GM12864 (cell line): ENCODE measurements at regions not wholly inside any gene's neighbourhood (a gene's known extent, or its start where the extent isn't known, plus 50 kb on each side); places are given as distances from the start of the nearest gene placed in this dataset.

Experiments used
- DNase-seq: peaks from one replicate; pipeline ENCODE4 v3.0.0-alpha.2; 2011; ENCODE audit warnings: low read depth
- H3K4me3 ChIP-seq: 2 replicates; pipeline ENCODE4 v1.5.1; 2011; ENCODE audit warnings: mild to moderate bottlenecking, low read depth, low read length, control low read depth
- CTCF ChIP-seq: IDR thresholded peaks from 2 replicates; pipeline ENCODE4 v1.5.1; 2011; ENCODE audit warnings: low read depth, mild to moderate bottlenecking, moderate library complexity, low read length, control low read depth, inconsistent platforms; ENCODE audit errors: missing control alignments

GRCh38 chr6:104413767-104414166, 446.0 kb downstream of the HACE1 start:
- DNase-seq = no peak
- no peak overlapping the region for H3K4me3 ChIP-seq
- no peak for TF ChIP-seq CTCF

GRCh38 chr6:104411302-104411701, 448.4 kb downstream of the HACE1 start:
- no peak for DNase-seq
- H3K4me3 ChIP-seq = no peak overlapping the region
- TF ChIP-seq CTCF = no peak

GRCh38 chr6:104409913-104410312, 449.8 kb downstream of the HACE1 start:
- no peak for TF ChIP-seq CTCF
- no peak for DNase-seq
- H3K4me3 ChIP-seq = no peak overlapping the region

GRCh38 chr6:104407957-104408356, 451.8 kb downstream of the HACE1 start:
- TF ChIP-seq CTCF = no peak
- no peak for DNase-seq

GRCh38 chr6:104404377-104404776, 455.3 kb downstream of the HACE1 start:
- TF ChIP-seq CTCF = no peak
- H3K4me3 ChIP-seq = no peak overlapping the region
- no peak for DNase-seq

More at GRCh38 chr6:104407957-104408356, 451.8 kb downstream of the HACE1 start:
- no peak overlapping the region for H3K4me3 ChIP-seq

- no peak overlapping the region for H3K4me3 ChIP-seq
- DNase-seq = no peak
- TF ChIP-seq CTCF = no peak
Measured at GRCh38 chr6:104402572-104402971, 457.1 kb downstream of the HACE1 start.

- no peak for DNase-seq
- no peak overlapping the region for H3K4me3 ChIP-seq
Measured at GRCh38 chr6:104401926-104402325, 457.8 kb downstream of the HACE1 start.

More at GRCh38 chr6:104401926-104402325, 457.8 kb downstream of the HACE1 start:
- no peak for TF ChIP-seq CTCF
